ENCODE measurements at regions not wholly inside any gene's neighbourhood (a gene's known extent, or its start where the extent isn't known, plus 50 kb on each side); places are given as distances from the start of the nearest gene placed in this dataset.
"Not testable (repeated sequence)": the region's sequence is repeated elsewhere in the genome, so short reads cannot be mapped to it uniquely, and the experiment has no call there.

DNA sequence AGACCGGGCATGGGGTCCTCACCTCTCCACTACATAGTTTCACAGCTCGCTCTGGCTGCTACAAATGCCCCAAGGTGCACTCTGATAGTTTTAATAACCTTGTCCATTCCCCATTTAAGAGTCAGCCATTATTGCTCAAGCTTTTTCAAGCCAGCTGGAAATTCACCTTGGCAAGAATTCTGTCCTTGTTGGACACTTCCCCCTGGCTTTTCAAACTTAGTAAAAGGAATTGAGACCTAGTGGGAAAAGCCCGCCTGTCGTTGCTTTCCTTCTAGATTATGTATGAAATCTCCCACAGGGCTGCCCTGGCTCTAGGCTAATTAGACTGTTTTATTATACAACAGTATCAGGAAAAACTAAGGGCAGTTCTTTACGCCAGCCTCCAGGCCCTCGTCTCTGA lies 293.7 kb upstream of the GADL1 start:
- DNase-seq: no peak

- DNase-seq: no peak
Observed at GRCh38 chr3:31189330-31189729, 294.9 kb upstream of the GADL1 start.

- no peak for DNase-seq
Observed at GRCh38 chr3:31189971-31190370, 295.5 kb upstream of the GADL1 start.

GRCh38 chr3:31191354-31191753 lies 296.9 kb upstream of the GADL1 start:
- no peak for DNase-seq

GRCh38 chr3:31193429-31193828 lies 299.0 kb upstream of the GADL1 start:
- no peak for DNase-seq

- no peak for DNase-seq
Observed at GRCh38 chr3:31193871-31194270, 299.4 kb upstream of the GADL1 start.

DNA sequence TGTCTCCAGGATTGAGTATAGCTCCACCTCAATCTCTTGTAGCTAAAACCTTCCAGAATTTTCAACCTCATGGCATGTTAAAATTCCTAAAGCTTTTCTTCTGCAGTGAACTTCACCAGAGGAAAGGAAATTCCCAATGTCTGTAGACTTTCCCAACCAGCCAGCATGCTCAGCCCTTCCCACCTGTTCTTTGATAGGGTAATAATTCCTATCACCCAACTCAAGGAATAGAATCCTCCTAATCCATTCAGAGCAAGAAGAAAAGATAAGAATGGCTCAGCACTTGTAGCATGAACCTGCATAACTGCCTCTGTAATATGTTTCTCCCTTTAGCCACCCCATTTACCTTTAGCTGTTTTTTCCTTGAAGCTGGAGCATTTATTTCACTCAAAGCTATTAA lies 301.8 kb upstream of the GADL1 start:
- DNase-seq: no peak

GRCh38 chr3:31196881-31197364 lies 302.5 kb upstream of the GADL1 start:
- peak; percentile 90 for DNase-seq

DNA sequence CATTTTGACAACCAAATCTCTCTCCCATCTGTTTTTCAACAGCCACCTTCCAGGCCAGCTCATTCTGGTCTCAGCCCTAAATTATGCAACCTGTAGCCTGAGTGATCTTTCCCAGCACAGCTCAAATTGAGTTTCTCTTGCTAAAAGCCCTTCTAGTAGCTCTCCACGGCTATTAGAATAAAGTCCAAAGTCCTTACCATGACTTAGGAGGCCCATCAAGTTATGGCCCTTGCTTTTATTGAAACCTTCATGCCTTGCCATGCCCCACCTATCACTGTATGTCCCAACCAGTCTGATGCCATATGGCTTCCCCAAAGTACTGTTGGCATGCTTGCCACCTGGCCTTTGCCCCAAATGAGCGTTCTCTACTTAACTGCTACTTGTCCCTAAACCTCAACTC lies 303.5 kb upstream of the GADL1 start:
- peak; percentile 58 for DNase-seq

DNA sequence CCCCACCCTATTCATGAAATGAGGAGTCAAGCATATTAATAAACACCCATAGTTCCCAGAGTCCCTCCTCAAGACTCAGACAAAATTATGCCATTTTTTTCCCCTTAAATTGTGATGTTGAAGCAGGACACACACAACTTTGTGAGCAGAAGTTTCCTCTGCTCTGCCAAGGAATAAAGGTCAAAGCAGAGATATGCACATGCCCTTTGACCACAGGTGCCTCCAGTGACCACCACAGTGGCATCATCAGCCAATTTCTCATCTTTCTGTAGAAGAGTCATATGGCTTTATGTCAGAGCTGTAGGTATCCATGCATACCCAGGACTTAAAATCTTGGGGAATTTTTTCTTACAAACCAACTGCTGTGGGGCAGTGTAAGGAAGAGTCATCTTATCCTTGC lies 304.4 kb upstream of the GADL1 start:
- DNase-seq: no peak

GRCh38 chr3:31203960-31204795 lies 309.7 kb upstream of the GADL1 start:
- no peak for DNase-seq

DNA sequence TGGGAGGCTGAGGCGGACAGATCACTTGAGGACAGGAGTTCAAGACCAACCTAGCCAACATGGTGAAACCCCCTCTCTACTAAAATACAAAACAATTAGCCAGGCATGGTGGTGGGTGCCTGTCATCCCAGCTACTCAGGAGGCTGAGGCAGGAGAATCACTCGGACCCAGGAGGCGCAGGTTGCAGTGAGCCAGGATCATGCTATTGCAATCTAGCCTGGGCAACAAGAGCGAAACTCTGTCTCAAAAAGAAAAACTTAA lies 310.3 kb upstream of the GADL1 start:
- not testable (repeated sequence) for DNase-seq

DNA sequence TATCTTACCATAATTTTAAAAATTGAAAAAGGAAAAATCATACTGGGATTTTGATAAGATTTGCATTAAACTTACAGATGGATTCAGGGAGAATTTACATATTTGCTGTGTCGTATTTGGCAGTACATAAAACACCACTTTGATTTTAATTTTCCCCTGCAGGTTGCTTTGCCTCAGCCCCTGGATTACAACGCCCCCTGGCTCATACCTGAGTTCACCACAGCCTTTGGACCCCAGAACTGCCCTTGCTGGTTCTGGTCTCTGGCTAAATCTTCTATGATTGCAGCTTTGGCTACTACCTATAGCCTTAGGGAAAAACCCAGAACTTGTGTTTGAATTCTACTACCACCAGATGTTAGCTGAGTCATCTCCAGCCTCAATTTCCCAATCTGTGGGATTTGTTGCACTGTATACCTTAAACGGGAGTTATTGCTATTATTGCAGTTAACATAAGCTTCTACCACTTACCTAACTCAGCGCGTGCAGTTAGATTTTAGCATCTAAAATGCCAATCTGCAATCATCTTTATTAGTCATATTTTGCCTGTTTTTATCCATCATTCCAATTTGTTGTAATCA lies 315.7 kb upstream of the GADL1 start:
- DNase-seq: no peak

DNA sequence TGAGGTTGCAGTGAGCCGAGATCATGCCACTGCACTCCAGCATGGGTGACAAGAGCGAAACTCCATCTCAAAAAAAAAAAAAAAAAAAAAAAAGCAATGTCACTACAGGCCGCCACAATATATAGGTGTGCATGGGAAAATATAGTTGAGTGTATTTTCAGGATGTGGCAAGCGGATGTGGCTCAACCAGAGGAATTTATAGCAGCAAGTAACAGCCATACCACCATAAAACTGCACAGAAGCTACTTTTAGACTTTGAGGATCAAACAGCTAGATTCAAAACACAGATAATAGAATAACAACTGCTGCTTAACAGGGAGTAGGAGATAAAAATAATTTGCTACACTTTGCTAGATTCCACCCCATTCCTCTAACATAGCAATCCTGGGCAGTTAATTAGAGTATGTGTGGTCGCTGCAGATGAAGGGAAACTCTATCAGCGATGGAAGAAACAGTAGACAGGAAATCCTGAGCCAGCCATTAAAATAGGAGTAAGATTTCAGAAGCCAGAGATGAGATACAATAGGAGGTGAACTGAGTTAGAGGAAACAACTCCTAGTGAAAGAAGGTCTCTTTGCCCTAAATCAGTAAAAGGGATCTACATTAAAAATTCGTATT lies 318.7 kb upstream of the STT3B start:
- DNase-seq: no peak

DNA sequence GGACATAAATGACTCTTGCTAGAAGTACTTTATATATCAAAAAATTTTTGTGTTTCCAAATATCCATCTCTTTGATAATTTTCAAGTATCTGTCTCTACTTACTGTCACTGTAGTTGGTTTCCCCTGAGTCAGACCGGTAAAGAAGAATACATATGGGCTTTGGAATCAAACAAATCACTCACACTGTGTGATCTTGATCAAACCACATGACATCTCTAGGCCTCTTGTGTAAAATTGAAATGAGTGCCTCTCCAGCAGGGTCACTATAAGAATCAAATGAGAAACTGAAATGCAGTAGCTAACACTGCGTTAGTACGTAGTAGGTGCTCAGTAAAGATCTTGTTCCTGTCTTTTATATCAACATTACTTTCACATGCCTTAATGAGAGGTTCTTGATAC lies 314.6 kb upstream of the STT3B start:
- no peak for DNase-seq

DNA sequence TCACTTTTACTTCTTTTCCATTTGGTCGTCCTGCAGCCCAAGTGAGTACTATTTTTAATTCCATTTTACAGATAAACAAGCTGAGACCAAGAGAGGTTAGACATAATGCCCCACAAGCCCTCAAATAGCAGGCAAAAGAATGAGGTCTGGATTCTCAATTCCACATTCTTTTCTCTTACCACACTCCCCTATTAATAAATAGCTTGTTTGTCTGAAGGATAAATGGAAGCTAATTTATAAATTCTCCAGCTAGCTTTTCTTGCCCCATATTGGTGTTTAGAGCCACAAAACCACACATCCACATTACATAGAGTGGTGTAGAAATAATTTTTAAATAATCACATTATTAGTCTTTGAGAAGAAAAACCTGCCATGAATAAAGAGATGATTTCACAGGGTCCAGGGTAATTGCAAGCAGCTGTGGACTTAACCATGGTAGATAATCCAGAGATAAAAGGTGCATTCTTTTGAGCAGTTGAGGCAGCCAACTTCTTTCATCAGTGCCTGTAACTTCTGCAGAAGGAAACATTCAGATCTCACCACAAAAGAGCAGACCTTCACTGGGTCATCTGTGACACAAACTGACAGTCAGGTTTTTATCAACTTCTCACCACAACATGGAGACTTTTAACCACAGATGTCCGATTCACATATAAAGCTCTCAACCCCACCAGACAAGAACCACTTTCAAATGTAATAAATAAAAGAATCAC lies 313.4 kb upstream of the STT3B start:
- DNase-seq: no peak

DNA sequence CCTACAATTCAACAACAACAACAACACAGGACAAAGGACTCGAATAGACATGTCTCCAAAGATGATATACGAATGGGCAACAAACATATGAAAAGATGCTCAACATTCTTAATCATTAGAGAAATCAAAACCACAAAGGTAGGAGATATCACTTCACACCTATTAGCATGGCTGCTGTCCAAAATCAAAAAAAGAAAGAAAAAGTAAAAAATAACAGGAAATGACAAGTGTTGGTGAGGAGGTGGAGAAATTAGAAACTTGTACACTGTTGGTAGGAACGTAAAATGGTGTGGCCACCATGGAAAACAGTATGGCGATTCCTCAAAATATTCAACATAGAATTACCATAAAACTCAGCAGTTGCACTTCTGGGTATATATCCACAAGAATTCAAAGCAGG lies 312.3 kb upstream of the STT3B start:
- DNase-seq: no peak

GRCh38 chr3:31223278-31223677 lies 309.4 kb upstream of the STT3B start:
- DNase-seq: no peak

- no peak for DNase-seq
Observed at GRCh38 chr3:31224936-31225335, 307.8 kb upstream of the STT3B start.

DNA sequence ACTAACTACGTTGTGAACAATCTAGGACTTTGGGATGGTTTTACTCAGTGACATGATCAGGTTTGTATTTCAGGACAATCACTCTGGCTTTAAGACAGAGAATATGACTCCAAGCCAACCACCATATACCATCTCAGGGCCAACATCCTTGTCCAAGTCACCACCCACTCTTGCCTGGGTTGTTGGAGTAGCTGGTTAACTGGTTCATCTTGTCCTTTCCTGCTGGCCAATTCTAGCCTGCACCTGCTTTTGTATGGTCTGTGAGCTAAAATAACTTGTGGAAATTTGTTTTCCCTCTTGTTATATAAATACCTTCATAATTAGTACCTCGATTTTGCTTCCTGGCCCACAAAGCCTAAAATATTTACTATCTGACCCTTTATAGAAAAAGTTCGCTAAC lies 306.8 kb upstream of the STT3B start:
- no peak for DNase-seq

DNA sequence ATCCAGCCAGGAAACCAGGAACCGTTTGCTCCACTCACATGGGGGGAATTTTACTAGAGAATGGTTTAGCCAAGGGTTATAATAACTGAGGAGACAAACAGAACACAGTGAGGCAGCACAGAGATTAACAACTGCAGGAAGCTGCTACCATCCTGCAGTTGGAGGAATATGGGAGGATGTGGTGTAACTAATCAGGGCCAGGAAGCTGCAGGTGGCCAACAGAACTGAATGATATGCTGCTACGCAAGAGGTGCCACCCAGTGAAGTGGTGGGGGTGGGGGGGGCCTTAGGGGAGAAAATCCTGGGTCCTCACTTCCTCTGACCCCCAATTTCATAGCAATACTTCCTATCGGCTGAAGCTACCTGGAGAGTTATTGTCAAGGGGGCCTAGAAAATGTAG lies 306.4 kb upstream of the STT3B start:
- DNase-seq: no peak

GRCh38 chr3:31227131-31227562 lies 305.6 kb upstream of the STT3B start:
- no peak for DNase-seq

DNA sequence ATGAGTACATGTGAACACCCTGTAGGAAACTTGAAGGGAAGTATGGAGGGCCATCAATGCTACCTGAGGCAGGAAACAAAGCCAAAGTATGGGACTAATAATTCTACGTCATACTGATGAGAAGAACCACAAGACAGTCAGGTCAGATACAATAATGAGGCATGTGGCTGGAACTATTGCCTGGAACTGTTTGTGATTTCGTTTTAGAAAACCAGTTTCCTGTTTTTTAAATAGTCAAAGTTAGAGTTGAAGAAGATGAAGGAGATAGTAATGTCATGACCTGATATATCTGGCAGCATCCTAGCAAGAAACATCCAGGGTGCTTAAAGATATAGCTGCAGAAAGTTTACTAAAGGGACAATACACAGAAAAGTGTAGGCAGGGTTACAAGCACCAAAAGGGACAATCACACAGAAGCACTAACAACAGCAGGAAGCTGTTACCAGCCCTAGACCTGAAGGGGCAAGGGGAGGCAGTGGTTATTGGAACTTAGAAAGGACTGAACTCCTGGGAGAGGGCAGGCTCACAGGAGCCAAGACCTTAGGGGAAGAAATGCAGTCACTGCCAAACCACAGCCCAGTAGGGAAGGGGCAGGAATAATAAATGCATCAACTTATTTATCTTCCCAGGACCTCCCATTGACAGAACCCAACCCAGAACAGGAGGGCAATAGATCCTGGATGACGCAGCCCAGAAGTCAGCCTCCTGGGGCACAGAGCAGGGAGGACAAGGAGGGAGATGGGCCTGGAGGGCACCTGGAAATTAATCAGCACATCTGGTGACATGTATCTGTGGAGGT lies 302.1 kb upstream of the STT3B start:
- DNase-seq: no peak
